Skeletal muscle tissue (tissue), 3 donors: ENCODE measurements at regions not wholly inside any gene's neighbourhood (a gene's known extent, or its start where the extent isn't known, plus 50 kb on each side); places are given as distances from the start of the nearest gene placed in this dataset.
"Not testable (repeated sequence)": the region's sequence is repeated elsewhere in the genome, so short reads cannot be mapped to it uniquely, and the experiment has no call there.

Experiments
- H3K27ac ChIP-seq: one replicate; pipeline ENCODE4 v1.7.0; 2013; ENCODE audit warnings: mild to moderate bottlenecking, low read depth, low read length, inconsistent platforms
- H3K27me3 ChIP-seq, 3 donors: one replicate each; pipeline ENCODE4 v1.7.0; 2013; ENCODE audit warnings: low read length in 3 of 3; ENCODE audit not compliant: control insufficient read depth in 3 of 3, insufficient read depth in 3 of 3
- H3K36me3 ChIP-seq, 3 donors: one replicate each; pipeline ENCODE4 v1.7.0; 2013; ENCODE audit warnings: low read length in 3 of 3; ENCODE audit not compliant: control insufficient read depth in 3 of 3, insufficient read depth in 3 of 3
- H3K4me1 ChIP-seq, 3 donors: one replicate each; pipeline ENCODE4 v1.7.0; 2013; ENCODE audit warnings: low read length in 3 of 3, mild to moderate bottlenecking in 3 of 3; ENCODE audit not compliant: control insufficient read depth in 3 of 3, insufficient read depth in 3 of 3
- H3K4me3 ChIP-seq, 3 donors: one replicate each; pipeline ENCODE4 v1.7.0; 2013; ENCODE audit warnings: low read length in 3 of 3
- H3K9ac ChIP-seq, 3 donors: one replicate each; pipeline ENCODE4 v1.7.0; 2013; ENCODE audit warnings: low read length in 3 of 3, mild to moderate bottlenecking in 3 of 3, moderate library complexity in 2 of 3, low read depth in 1 of 3
- H3K9me3 ChIP-seq, 3 donors: one replicate each; pipeline ENCODE4 v1.7.0; 2013; ENCODE audit warnings: low read length in 3 of 3; ENCODE audit not compliant: control insufficient read depth in 3 of 3
- donor health status: Osteomylitis.

- H3K4me3 ChIP-seq, result no peak overlapping the region
- H3K36me3 ChIP-seq, result no peaks in the 10 kb centered on the region
- no peak overlapping the region for H3K27ac ChIP-seq
- no peaks in the 10 kb centered on the region for H3K27me3 ChIP-seq
- no peak overlapping the region for H3K9ac ChIP-seq
- no peaks in the 10 kb centered on the region for H3K9me3 ChIP-seq
- H3K4me1 ChIP-seq, result peaks cover 0 to 2% (median 0%) of the 10 kb centered on the region in 3 donors
Measured at GRCh38 chr20:12827816-12828385, 180.9 kb upstream of the SPTLC3 start.

- H3K9me3 ChIP-seq, result no peaks in the 10 kb centered on the region
- no peaks in the 10 kb centered on the region for H3K27me3 ChIP-seq
- H3K9ac ChIP-seq, result no peak overlapping the region
- H3K4me1 ChIP-seq, result no peaks in the 10 kb centered on the region
- no peak overlapping the region for H3K27ac ChIP-seq
- H3K36me3 ChIP-seq, result no peaks in the 10 kb centered on the region
- no peak overlapping the region for H3K4me3 ChIP-seq
Measured at GRCh38 chr20:12829170-12829569, 179.6 kb upstream of the SPTLC3 start.

- no peaks in the 10 kb centered on the region for H3K27me3 ChIP-seq
- H3K27ac ChIP-seq, result no peak overlapping the region
- H3K36me3 ChIP-seq, result no peaks in the 10 kb centered on the region
- no peak overlapping the region for H3K4me3 ChIP-seq
- no peaks in the 10 kb centered on the region for H3K4me1 ChIP-seq
- no peak overlapping the region for H3K9ac ChIP-seq
- no peaks in the 10 kb centered on the region for H3K9me3 ChIP-seq
Measured at GRCh38 chr20:12833861-12834260, 174.9 kb upstream of the SPTLC3 start.

GRCh38 chr20:12835999-12836398 lies 172.8 kb upstream of the SPTLC3 start:
- Histone ChIP-seq H3K27ac (no peak overlapping the region), H3K9ac (no peak overlapping the region), H3K27me3 (no peaks in the 10 kb centered on the region), H3K9me3 (no peaks in the 10 kb centered on the region), H3K36me3 (no peaks in the 10 kb centered on the region), H3K4me3 (no peak overlapping the region), H3K4me1 (no peaks in the 10 kb centered on the region)

- H3K9me3 ChIP-seq, result no peaks in the 10 kb centered on the region
Measured at GRCh38 chr20:12837646-12838045, 171.1 kb upstream of the SPTLC3 start.

GRCh38 chr20:12838261-12838866 lies 170.4 kb upstream of the SPTLC3 start:
- H3K4me1 ChIP-seq, result no peaks in the 10 kb centered on the region
- no peak overlapping the region for H3K4me3 ChIP-seq
- no peak overlapping the region for H3K27ac ChIP-seq
- H3K36me3 ChIP-seq, result no peaks in the 10 kb centered on the region
- H3K9me3 ChIP-seq, result no peaks in the 10 kb centered on the region
- H3K9ac ChIP-seq, result no peak overlapping the region
- H3K27me3 ChIP-seq, result no peaks in the 10 kb centered on the region

More at GRCh38 chr20:12837646-12838045, 171.1 kb upstream of the SPTLC3 start:
- Histone ChIP-seq H3K27ac (no peak overlapping the region), H3K4me1 (no peaks in the 10 kb centered on the region), H3K4me3 (no peak overlapping the region), H3K27me3 (no peaks in the 10 kb centered on the region), H3K36me3 (no peaks in the 10 kb centered on the region), H3K9ac (no peak overlapping the region)

- Histone ChIP-seq H3K4me3 (no peak overlapping the region), H3K9ac (no peak overlapping the region), H3K9me3 (no peaks in the 10 kb centered on the region), H3K27me3 (peaks cover 0 to 3% (median 0%) of the 10 kb centered on the region in 3 donors), H3K36me3 (no peaks in the 10 kb centered on the region), H3K4me1 (no peaks in the 10 kb centered on the region), H3K27ac (no peak overlapping the region)
Measured at GRCh38 chr20:12847872-12848271, 160.9 kb upstream of the SPTLC3 start.

GRCh38 chr20:12849225-12849910 lies 159.4 kb upstream of the SPTLC3 start:
- no peaks in the 10 kb centered on the region for H3K9me3 ChIP-seq
- H3K27me3 ChIP-seq, result peaks cover 0 to 3% (median 0%) of the 10 kb centered on the region in 3 donors
- H3K9ac ChIP-seq, result no peak overlapping the region
- no peak overlapping the region for H3K4me3 ChIP-seq
- no peak overlapping the region for H3K27ac ChIP-seq
- H3K36me3 ChIP-seq, result no peaks in the 10 kb centered on the region
- H3K4me1 ChIP-seq, result no peaks in the 10 kb centered on the region

GRCh38 chr20:12857643-12858042 lies 151.1 kb upstream of the SPTLC3 start:
- not testable (repeated sequence) for H3K4me1 ChIP-seq, H3K27me3 ChIP-seq, H3K27ac ChIP-seq, H3K36me3 ChIP-seq, H3K9ac ChIP-seq, H3K9me3 ChIP-seq, H3K4me3 ChIP-seq

GRCh38 chr20:12860619-12861247 lies 148.0 kb upstream of the SPTLC3 start:
- Histone ChIP-seq H3K9ac (no peak overlapping the region), H3K27ac (no peak overlapping the region), H3K36me3 (no peaks in the 10 kb centered on the region), H3K27me3 (no peaks in the 10 kb centered on the region), H3K4me3 (no peak overlapping the region), H3K4me1 (no peaks in the 10 kb centered on the region), H3K9me3 (peaks cover 0 to under 1% (median 0%) of the 10 kb centered on the region in 3 donors)
